ENCODE measurements at regions not wholly inside any gene's neighbourhood (a gene's known extent, or its start where the extent isn't known, plus 50 kb on each side); places are given as distances from the start of the nearest gene placed in this dataset.

DNA sequence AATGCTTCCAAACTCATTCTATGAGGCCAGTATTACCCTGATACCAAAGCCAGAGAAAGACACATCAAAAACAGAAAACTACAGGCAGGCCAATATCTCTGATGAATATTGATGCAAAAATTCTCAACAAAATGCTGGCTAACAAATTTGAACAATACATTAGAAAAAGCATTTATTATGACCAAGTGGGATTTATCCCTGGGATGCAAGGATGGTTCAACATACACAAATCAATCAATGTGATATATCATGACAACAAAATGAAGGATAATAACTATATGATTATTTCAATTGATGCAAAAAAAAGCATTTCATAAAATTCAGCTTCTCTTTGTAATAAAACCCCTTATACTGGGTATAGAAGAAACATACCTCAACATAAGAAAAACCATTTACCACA lies 550.9 kb downstream of the ADCYAP1 start:
- TF ChIP-seq, protein P1, sequence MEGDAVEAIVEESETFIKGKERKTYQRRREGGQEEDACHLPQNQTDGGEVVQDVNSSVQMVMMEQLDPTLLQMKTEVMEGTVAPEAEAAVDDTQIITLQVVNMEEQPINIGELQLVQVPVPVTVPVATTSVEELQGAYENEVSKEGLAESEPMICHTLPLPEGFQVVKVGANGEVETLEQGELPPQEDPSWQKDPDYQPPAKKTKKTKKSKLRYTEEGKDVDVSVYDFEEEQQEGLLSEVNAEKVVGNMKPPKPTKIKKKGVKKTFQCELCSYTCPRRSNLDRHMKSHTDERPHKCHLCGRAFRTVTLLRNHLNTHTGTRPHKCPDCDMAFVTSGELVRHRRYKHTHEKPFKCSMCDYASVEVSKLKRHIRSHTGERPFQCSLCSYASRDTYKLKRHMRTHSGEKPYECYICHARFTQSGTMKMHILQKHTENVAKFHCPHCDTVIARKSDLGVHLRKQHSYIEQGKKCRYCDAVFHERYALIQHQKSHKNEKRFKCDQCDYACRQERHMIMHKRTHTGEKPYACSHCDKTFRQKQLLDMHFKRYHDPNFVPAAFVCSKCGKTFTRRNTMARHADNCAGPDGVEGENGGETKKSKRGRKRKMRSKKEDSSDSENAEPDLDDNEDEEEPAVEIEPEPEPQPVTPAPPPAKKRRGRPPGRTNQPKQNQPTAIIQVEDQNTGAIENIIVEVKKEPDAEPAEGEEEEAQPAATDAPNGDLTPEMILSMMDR (IDR thresholded peaks at IDR 0.05) = no peak
- no peak for TF ChIP-seq ZFX (IDR thresholded peaks at IDR 0.05; ENCODE audit: borderline replicate concordance)

Measured in 22Rv1 (cell line).